Activated B cell treated with CpG ODN at 0.5 μM for 24 hours (primary cell): ENCODE measurements at regions not wholly inside any gene's neighbourhood (a gene's known extent, or its start where the extent isn't known, plus 50 kb on each side); places are given as distances from the start of the nearest gene placed in this dataset.

ENCODE experiments used
- ATAC-seq: fragments of 200-7000 bp; cut with Tn5 transposase; one replicate; pipeline ENCODE4 v1.10.0; 2021; ENCODE audit warnings: low read depth, mild to moderate bottlenecking, moderate library complexity
- CTCF ChIA-PET: fragments of 350-600 bp; sonication (Branson Sonifier 250); formaldehyde crosslinking; loops from one replicate; lab custom pipeline; 2021; ENCODE audit warnings: antibody characterized with exemption; lab: Charles Lee
- POLR2A ChIA-PET: fragments of 350-600 bp; sonication (Branson Sonifier 250); formaldehyde crosslinking; loops from one replicate; lab custom pipeline; 2021; ENCODE audit warnings: antibody characterized with exemption; lab: Charles Lee
- DNase-seq: peaks from one replicate; pipeline ENCODE4 v3.0.0; 2022
- H3K27ac Mint-ChIP-seq: one replicate; pipeline ENCODE4 v1.8.0; 2020; ENCODE audit warnings: mixed read lengths
- H3K27me3 Mint-ChIP-seq: one replicate; pipeline ENCODE4 v1.8.0; 2021; ENCODE audit warnings: mixed read lengths
- H3K36me3 Mint-ChIP-seq: one replicate; pipeline ENCODE4 v1.8.0; 2021; ENCODE audit warnings: low read depth, mixed read lengths
- H3K4me1 Mint-ChIP-seq: one replicate; pipeline ENCODE4 v1.8.0; 2021; ENCODE audit warnings: mixed read lengths
- H3K4me3 Mint-ChIP-seq: one replicate; pipeline ENCODE4 v1.8.0; 2020; ENCODE audit warnings: mild to moderate bottlenecking, mixed read lengths
- H3K9me3 Mint-ChIP-seq: one replicate; pipeline ENCODE4 v1.8.0; 2020; ENCODE audit warnings: mixed read lengths
- CTCF ChIP-seq: fragments of 200-600 bp; IDR thresholded peaks from one replicate; pipeline ENCODE4 v1.8.0; 2022; ENCODE audit warnings: antibody characterized with exemption, mild to moderate bottlenecking
- intact Hi-C: fragments of 100-400 bp; cut with micrococcal nuclease; formaldehyde crosslinking; loops from one replicate; pipeline ENCODE4 v1.15.1; 2024

GRCh38 chr22:48899523-48900326 is 927.9 kb downstream of the BRD1 start:
- H3K27ac Mint-ChIP-seq: no peak overlapping the region
- ATAC-seq (no peak), DNase-seq (no peak)
- POLR2A ChIA-PET: no interaction called here
- no peaks in the 10 kb centered on the region for H3K4me1 Mint-ChIP-seq
- TF ChIP-seq CTCF: no peak
- no peaks in the 10 kb centered on the region for H3K36me3 Mint-ChIP-seq
- H3K9me3 Mint-ChIP-seq: no peaks in the 10 kb centered on the region
- no peak overlapping the region for H3K4me3 Mint-ChIP-seq
- intact Hi-C loops: no loop called here
- CTCF ChIA-PET: no interaction called here
- H3K27me3 Mint-ChIP-seq: no peaks in the 10 kb centered on the region

GRCh38 chr22:48898524-48899250 is 929.0 kb downstream of the BRD1 start:
- H3K36me3 Mint-ChIP-seq: no peaks in the 10 kb centered on the region
- H3K27me3 Mint-ChIP-seq: no peaks in the 10 kb centered on the region
- no peak overlapping the region for H3K27ac Mint-ChIP-seq
- H3K4me3 Mint-ChIP-seq: no peak overlapping the region
- no peak for DNase-seq
- POLR2A ChIA-PET: no interaction called here
- CTCF ChIA-PET: no interaction called here
- intact Hi-C loops: no loop called here
- no peaks in the 10 kb centered on the region for H3K4me1 Mint-ChIP-seq
- ATAC-seq: no peak
- no peak for TF ChIP-seq CTCF
- no peaks in the 10 kb centered on the region for H3K9me3 Mint-ChIP-seq

- H3K4me1 Mint-ChIP-seq: no peaks in the 10 kb centered on the region
- no peaks in the 10 kb centered on the region for H3K36me3 Mint-ChIP-seq
- DNase-seq: no peak
- TF ChIP-seq CTCF: no peak
- ChIA-PET POLR2A (no interaction called here), CTCF (no interaction called here)
- no peak overlapping the region for H3K27ac Mint-ChIP-seq
- H3K27me3 Mint-ChIP-seq: no peaks in the 10 kb centered on the region
- no peaks in the 10 kb centered on the region for H3K9me3 Mint-ChIP-seq
- intact Hi-C loops: no loop called here
- ATAC-seq: no peak
- H3K4me3 Mint-ChIP-seq: no peak overlapping the region
These were observed 929.9 kb downstream of the BRD1 start for GRCh38 chr22:48897645-48898370.

GRCh38 chr22:48896766-48897644 is 930.7 kb downstream of the BRD1 start:
- H3K27me3 Mint-ChIP-seq: no peaks in the 10 kb centered on the region
- CTCF ChIA-PET: no interaction called here
- no peak overlapping the region for H3K4me3 Mint-ChIP-seq
- no peaks in the 10 kb centered on the region for H3K36me3 Mint-ChIP-seq
- intact Hi-C loops: no loop called here
- H3K27ac Mint-ChIP-seq: no peak overlapping the region
- POLR2A ChIA-PET: no interaction called here
- H3K4me1 Mint-ChIP-seq: no peaks in the 10 kb centered on the region
- ATAC-seq (no peak), DNase-seq (no peak)
- TF ChIP-seq CTCF: no peak
- no peaks in the 10 kb centered on the region for H3K9me3 Mint-ChIP-seq
